K562 (cell line): ENCODE measurements at regions not wholly inside any gene's neighbourhood (a gene's known extent, or its start where the extent isn't known, plus 50 kb on each side); places are given as distances from the start of the nearest gene placed in this dataset.

Experiments
- ESRRA ChIP-seq: fragments of 450-650 bp; IDR thresholded peaks from 2 replicates; pipeline ENCODE4 v1.6.1; 2014; ENCODE audit warnings: low read depth, mild to moderate bottlenecking, moderate library complexity, borderline replicate concordance
- FOXA3 ChIP-seq, 2 experiments: fragments of 450-650 bp in 1 of 2; sonication (generic) in 1 of 2; formaldehyde crosslinking; IDR thresholded peaks in 1 of 2; conservative IDR thresholded peaks in 1 of 2; 2 replicates each; pipeline versions ENCODE4 v1.4.0 to v1.8.0; 2020 to 2022; ENCODE audit warnings: mild to moderate bottlenecking in 2 of 2, missing genetic modification reagents in 1 of 2
- FOXK2 ChIP-seq, 2 experiments: fragments of 450-650 bp; IDR thresholded peaks in 1 of 2; conservative IDR thresholded peaks in 1 of 2; 2 replicates each; pipeline ENCODE4 v1.6.1; 2016; ENCODE audit warnings: low read depth in 2 of 2, mild to moderate bottlenecking in 1 of 2
- JUND ChIP-seq, 2 experiments: IDR thresholded peaks; 2 replicates in 1 of 2; 3 replicates in 1 of 2; pipeline ENCODE4 v1.6.1; 2011; ENCODE audit warnings: borderline replicate concordance in 2 of 2, low read depth in 2 of 2, low read length in 2 of 2, improper control_type of control experiment in 1 of 2, missing biosample characterization in 1 of 2, missing genetic modification characterization in 1 of 2, missing genetic modification reagents in 1 of 2
- MLLT1 ChIP-seq, 2 experiments: fragments of 450-650 bp; IDR thresholded peaks; 2 replicates each; pipeline ENCODE4 v1.6.1; 2016
- NFRKB ChIP-seq: fragments of 450-650 bp; IDR thresholded peaks from 2 replicates; pipeline ENCODE4 v1.6.1; 2016; ENCODE audit warnings: low read depth
- PHB2 ChIP-seq: fragments of 450-650 bp; IDR thresholded peaks from 2 replicates; pipeline ENCODE4 v1.6.1; 2017; ENCODE audit warnings: low read depth
- RBM39 ChIP-seq: fragments of 200-400 bp; formaldehyde crosslinking; optimal IDR thresholded peaks from 2 replicates; pipeline ENCODE3; 2018; ENCODE audit warnings: low read depth, low read length
- RFX1 ChIP-seq: fragments of 450-650 bp; IDR thresholded peaks from 2 replicates; pipeline ENCODE4 v1.6.1; 2016; ENCODE audit warnings: mild to moderate bottlenecking, moderate library complexity
- SETDB1 ChIP-seq: IDR thresholded peaks from one replicate; pipeline ENCODE4 v1.6.1; 2012; ENCODE audit warnings: low read length, control low read depth, inconsistent platforms
- SIX5 ChIP-seq, 2 experiments: IDR thresholded peaks; 2 replicates each; pipeline ENCODE4 v1.6.1; 2011; ENCODE audit warnings: low read length in 2 of 2, borderline replicate concordance in 1 of 2, low read depth in 1 of 2, mild to moderate bottlenecking in 1 of 2, moderate library complexity in 1 of 2; ENCODE audit not compliant: insufficient read depth in 1 of 2
- SMARCC2 ChIP-seq: fragments of 450-650 bp; IDR thresholded peaks from 2 replicates; pipeline ENCODE4 v1.6.1; 2017; ENCODE audit warnings: antibody characterized with exemption, moderate library complexity, mild to moderate bottlenecking, low read depth
- ZC3H8 ChIP-seq: fragments of 450-650 bp; IDR thresholded peaks from 2 replicates; pipeline ENCODE4 v1.6.1; 2017
- ZNF395 ChIP-seq: fragments of 200-800 bp; sonication (Bioruptor generic); IDR thresholded peaks from 2 replicates; pipeline ENCODE4 v1.6.1; 2017; ENCODE audit warnings: missing genetic modification characterization, missing compliant biosample characterization
- TF ChIP-seq, protein P1 (sequence below), 2 experiments: fragments of 450-650 bp; formaldehyde crosslinking in 1 of 2; IDR thresholded peaks; 2 replicates each; pipeline versions ENCODE4 v1.4.0 to v1.6.1; 2014 to 2020; ENCODE audit warnings: mild to moderate bottlenecking in 2 of 2, borderline replicate concordance in 1 of 2, low read depth in 1 of 2

GRCh38 chr14:55802986-55803872 lies 223.2 kb downstream of the KTN1 start (continued):
- TF ChIP-seq, protein P1, sequence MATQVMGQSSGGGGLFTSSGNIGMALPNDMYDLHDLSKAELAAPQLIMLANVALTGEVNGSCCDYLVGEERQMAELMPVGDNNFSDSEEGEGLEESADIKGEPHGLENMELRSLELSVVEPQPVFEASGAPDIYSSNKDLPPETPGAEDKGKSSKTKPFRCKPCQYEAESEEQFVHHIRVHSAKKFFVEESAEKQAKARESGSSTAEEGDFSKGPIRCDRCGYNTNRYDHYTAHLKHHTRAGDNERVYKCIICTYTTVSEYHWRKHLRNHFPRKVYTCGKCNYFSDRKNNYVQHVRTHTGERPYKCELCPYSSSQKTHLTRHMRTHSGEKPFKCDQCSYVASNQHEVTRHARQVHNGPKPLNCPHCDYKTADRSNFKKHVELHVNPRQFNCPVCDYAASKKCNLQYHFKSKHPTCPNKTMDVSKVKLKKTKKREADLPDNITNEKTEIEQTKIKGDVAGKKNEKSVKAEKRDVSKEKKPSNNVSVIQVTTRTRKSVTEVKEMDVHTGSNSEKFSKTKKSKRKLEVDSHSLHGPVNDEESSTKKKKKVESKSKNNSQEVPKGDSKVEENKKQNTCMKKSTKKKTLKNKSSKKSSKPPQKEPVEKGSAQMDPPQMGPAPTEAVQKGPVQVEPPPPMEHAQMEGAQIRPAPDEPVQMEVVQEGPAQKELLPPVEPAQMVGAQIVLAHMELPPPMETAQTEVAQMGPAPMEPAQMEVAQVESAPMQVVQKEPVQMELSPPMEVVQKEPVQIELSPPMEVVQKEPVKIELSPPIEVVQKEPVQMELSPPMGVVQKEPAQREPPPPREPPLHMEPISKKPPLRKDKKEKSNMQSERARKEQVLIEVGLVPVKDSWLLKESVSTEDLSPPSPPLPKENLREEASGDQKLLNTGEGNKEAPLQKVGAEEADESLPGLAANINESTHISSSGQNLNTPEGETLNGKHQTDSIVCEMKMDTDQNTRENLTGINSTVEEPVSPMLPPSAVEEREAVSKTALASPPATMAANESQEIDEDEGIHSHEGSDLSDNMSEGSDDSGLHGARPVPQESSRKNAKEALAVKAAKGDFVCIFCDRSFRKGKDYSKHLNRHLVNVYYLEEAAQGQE (IDR thresholded peaks at IDR 0.05; ENCODE audit: borderline replicate concordance), result 0 out of 2 replicates have a peak, but pooled peaks have one; percentile 7
- TF ChIP-seq, protein P1 (CRISPR knock-in tag; IDR thresholded peaks at IDR 0.05; ENCODE audit: low read depth), result no peak
- TF ChIP-seq RBM39 (no peak), ESRRA (peak; percentile 40; the same call in 1 of the 2 replicates), FOXK2 (conservative IDR thresholded peaks at IDR 0.05 in 1 of 2, IDR thresholded peaks at IDR 0.05 in 1 of 2; ENCODE audit: low read depth in 2 of 2) (peak; percentile 33 to 37; a peak in 1 of 4 replicates), SIX5 (IDR thresholded peaks at IDR 0.05; ENCODE audit: borderline replicate concordance in 1 of 2, insufficient read depth in 1 of 2, low read depth in 1 of 2, low read length in 2 of 2) (no peak), ZNF395 (CRISPR knock-in tag) (no peak), MLLT1 (IDR thresholded peaks at IDR 0.05) (peak in 1 of 2 experiments; percentile 50; a peak in 1 of 4 replicates), SMARCC2 (0 out of 2 replicates have a peak, but pooled peaks have one; percentile 42), JUND (IDR thresholded peaks at IDR 0.05; ENCODE audit: borderline replicate concordance, low read depth, low read length) (peak; percentile 90), JUND (tag; IDR thresholded peaks at IDR 0.05; ENCODE audit: borderline replicate concordance, low read depth, low read length) (peak; percentile 91), ZC3H8 (no peak), SETDB1 (no peak), FOXA3 (CRISPR knock-in tag; conservative IDR thresholded peaks at IDR 0.05 in 1 of 2, IDR thresholded peaks at IDR 0.05 in 1 of 2) (peak in 1 of 2 experiments; percentile 68; a peak in 2 of 4 replicates), RFX1 (no peak), PHB2 (no peak), NFRKB (no peak)
